Choroid plexus epithelial cell (primary cell): ENCODE measurements at regions not wholly inside any gene's neighbourhood (a gene's known extent, or its start where the extent isn't known, plus 50 kb on each side); places are given as distances from the start of the nearest gene placed in this dataset.

ENCODE experiments used
- DNase-seq: peaks from one replicate; pipeline ENCODE4 v3.0.0-alpha.2; 2010; ENCODE audit warnings: low read depth
- H3K4me3 ChIP-seq: 2 replicates; pipeline ENCODE4 v1.5.1; 2011; ENCODE audit warnings: low read depth, mild to moderate bottlenecking, control low read depth, low read length, moderate library complexity
- CTCF ChIP-seq: conservative IDR thresholded peaks from 2 replicates; pipeline ENCODE4 v1.5.1; 2011; ENCODE audit warnings: low read depth, mild to moderate bottlenecking, control low read depth, inconsistent platforms, low read length, moderate library complexity

GRCh38 chr15:62606376-62607113 is 436.0 kb upstream of the TPM1 start:
- peak; percentile 99 for DNase-seq
- TF ChIP-seq CTCF, result no peak
- no peak overlapping the region for H3K4me3 ChIP-seq

GRCh38 chr15:62607114-62607462 is 435.5 kb upstream of the TPM1 start:
- TF ChIP-seq CTCF, result no peak
- DNase-seq, result no peak
- H3K4me3 ChIP-seq, result no peak overlapping the region

- no peak overlapping the region for H3K4me3 ChIP-seq
- no peak for TF ChIP-seq CTCF
- DNase-seq, result peak; percentile 47
Measured at GRCh38 chr15:62607643-62608042, 434.9 kb upstream of the TPM1 start.

- no peak for DNase-seq
- H3K4me3 ChIP-seq, result no peak overlapping the region
- no peak for TF ChIP-seq CTCF
Measured at GRCh38 chr15:62608369-62608768, 434.2 kb upstream of the TPM1 start.

GRCh38 chr15:62610265-62610869 is 432.2 kb upstream of the TPM1 start:
- TF ChIP-seq CTCF, result no peak
- H3K4me3 ChIP-seq, result no peak overlapping the region
- DNase-seq, result no peak

- DNase-seq, result no peak
- no peak overlapping the region for H3K4me3 ChIP-seq
- no peak for TF ChIP-seq CTCF
Measured at GRCh38 chr15:62611002-62611401, 431.5 kb upstream of the TPM1 start.

GRCh38 chr15:62612183-62612733 is 430.3 kb upstream of the TPM1 start:
- TF ChIP-seq CTCF, result no peak
- H3K4me3 ChIP-seq, result no peak overlapping the region
- DNase-seq, result no peak
